ENCODE measurements at regions not wholly inside any gene's neighbourhood (a gene's known extent, or its start where the extent isn't known, plus 50 kb on each side); places are given as distances from the start of the nearest gene placed in this dataset.
A peak's percentile ranks its signal among the peaks of the same experiment; 100 is the strongest.

DNA sequence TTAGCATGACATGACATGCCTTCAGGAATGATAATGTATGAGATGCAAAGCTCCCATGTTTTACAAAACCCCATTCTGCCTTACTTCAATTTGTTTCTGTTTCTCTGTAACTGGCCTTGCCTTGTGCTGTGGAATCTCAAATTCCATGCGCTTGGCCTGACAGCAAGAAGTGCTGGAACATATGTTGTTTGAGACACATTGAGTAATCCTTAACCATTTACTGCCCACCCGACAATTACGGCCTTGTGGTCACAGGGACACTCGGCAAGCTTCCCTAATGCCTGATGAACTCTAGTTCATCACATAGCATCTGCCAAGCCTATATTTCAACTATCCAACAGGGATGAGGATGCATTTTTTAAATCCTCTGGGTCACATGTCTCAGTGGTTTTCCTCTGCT lies 226.4 kb upstream of the CASK start:
- no peak for DNase-seq

DNA sequence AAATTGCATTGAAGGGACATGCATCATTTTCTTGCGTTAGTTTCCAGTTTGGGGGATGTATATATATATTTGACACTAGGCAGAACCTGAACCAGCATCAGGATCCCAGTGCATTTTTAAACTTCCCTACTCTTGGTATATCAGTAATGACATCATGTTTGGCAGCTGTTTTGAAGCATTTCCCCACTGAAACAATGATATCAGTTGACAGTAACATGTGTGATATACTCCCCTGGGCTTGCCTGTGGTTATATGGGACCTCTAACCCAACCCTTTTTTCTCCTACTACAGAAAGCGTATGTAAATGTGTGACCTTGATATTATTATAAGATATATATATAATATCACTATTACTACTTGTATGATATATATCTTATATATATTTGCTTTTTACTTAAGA lies 225.9 kb upstream of the CASK start:
- no peak for DNase-seq

DNA sequence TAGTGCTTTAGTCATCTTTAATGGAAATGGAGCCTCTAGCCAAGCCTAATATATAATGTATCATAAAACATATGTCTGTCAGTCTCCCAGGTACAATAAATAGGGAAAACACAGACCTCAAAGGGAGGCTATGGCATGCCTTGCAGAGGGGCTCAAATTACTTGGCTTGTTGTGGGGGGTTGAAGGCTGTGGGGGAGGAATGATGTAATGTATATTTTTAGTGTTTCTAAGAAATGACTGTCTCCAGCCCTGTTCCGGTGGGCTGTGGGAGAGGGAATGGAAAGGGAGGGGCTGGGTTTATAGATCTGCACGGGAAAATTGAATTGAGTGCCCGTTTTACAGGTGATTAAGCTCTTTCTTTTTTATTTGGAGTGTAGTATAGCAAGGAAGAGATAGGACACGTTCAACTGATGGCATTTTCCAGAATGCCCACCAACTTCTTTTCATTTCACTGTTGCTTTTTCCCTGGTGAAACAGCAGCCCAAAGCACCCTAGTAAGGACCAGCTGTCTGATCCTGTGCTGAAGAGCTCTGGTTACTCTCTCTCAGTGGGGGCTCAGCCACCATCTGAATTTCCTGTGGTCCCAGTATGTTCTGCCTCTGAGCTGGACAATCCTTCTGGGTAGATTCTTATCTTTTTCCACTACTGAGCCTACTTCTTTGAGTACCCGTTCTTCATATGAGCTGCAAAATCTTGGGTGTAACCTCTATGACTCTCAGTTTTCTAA lies 220.7 kb upstream of the CASK start:
- DNase-seq, result no peak

DNA sequence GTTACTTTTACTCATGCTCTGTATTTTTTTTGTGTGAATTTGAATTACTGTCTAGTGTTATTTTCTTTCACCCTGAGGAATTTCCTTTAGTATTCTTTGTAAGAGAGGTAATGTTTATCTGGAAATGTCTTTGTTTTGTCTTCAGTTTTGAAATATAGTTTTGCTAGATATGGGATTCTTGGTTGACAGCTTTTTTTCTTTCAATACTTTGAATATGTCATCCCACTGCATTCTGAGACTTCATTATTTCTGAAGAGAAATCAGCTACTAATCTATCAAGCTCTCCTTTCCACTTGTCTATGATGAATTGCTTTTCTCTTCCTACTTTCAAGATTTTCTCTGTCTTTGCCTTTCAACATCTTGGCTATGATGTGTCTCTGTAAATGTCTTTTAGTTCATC lies 217.0 kb upstream of the CASK start:
- DNase-seq, result no peak

DNA sequence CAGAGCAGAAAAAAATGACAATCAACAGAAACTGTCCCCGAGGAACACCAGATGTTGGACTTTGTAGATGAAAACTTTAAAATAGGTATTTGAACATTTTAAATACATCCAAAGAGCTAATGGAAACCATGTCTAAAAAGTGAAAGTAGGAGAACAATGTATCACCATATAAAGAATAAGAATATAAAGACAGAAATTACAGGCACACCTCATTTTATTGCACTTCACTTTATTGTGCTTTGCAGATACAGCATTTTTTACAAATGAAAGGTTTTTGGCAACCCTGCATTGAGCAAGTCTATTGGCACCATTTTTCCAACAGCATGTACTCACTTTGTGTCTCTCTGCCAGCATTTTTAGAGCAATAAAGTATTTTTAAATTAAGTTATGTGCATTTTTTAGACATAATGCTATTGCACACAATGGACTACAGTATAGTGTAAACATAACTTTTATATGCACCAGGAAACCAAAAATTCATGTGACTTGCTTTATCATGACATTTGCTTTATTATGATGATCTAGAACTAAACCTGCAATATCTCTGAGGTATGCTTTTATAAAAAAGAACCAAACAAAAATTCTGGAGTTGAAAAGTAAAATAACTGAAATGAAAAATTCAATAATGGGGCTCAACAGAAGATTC lies 212.4 kb upstream of the CASK start:
- DNase-seq, result no peak

DNA sequence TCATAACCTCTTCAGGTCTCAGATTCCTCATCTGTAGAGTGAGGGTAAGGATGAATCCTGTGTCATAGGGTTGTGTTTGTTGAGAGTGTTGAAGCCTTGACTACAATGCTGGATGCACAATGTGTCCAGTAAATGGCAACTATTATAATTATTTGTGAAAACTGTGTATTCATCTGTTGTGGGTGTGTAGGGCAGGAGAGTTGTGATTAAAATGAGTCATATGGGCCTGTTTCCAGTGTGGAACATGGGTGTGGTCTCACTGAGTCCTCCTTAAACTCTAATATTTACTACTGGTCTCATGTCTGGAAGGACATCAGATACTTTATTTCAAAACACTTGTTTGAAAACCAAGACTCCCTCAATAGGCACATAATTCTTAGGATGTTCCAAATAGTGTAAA lies 208.5 kb upstream of the CASK start:
- no peak for DNase-seq

DNA sequence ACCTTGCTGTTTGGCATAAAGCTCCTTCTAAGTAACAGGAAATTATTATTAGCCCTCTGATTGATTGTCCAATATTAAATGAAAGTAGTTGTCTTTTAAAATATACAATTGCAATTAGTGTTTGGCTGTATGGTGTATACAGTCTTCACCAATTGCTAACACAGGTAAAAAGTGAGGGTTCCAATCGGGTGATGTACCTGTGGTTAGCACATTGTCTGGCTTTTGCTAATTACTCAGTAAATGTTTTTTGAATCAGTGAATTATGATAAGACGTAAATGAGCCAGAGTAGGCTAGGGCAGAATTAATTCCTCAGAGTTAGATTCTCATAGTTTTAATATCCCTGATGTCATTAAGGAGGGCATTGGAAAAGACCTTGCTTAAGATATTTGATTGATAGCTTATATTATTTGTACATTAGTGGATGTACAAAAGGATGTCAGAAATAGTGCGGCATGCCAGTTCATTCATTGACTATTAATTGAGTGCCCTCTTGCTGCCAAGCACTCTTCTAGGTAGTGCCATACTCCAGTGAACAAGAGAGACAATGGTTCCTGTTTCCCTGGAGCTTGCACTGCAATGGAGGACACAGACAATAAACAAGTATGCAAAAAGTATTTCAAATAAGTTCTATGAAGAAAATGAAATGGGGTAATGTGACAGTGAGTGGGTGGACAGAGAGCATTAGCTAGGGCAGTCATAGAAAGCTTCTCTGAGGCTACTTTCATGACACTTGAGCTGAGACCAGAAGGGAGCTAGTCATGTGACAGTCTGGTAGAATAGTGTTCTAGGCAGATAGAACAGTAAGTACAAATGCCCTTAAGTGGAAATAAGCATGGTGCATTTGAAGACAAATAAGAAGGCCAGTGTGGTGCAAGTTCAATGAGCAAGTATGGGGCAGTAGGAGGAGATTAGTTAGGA lies 205.9 kb upstream of the CASK start:
- no peak for DNase-seq

DNA sequence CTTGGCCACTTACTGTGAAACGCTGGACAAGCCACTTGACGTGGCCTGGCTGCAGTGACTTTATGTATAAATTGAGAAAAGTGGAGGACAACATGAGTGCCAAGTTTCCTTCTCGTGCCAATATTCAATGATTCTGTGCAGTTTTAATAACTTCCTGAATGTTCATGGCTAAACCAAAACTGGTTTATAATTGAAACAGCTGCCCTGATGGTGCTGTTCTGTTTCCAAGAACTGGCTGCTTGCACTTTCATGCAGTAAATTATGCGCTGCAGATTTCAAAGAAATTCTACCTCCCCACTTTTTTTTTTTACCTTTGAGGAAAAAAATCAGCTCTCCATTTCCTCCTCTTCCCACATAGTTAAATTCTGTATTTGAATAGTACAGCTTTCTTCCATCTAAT lies 205.2 kb upstream of the CASK start:
- no peak for DNase-seq

DNA sequence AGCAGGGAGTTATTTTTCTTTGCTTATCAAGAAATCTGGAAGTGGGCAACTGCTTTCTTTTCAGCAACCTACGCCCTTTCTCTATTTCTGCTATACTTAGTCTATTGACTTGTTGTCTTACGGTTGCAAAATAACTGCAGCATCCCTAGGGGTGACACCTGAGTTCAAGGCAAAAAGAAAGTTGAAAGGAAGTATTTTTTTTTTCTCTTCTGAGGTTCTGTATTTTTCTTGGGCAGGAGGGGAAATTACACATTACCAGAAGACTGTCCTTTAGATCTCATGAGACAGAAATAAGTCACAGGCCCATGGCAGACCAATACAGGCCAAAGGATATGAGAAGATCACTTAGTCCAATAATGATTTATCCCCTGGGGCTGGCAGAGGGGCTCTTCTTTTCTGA lies 204.7 kb upstream of the CASK start:
- no peak for DNase-seq

DNA sequence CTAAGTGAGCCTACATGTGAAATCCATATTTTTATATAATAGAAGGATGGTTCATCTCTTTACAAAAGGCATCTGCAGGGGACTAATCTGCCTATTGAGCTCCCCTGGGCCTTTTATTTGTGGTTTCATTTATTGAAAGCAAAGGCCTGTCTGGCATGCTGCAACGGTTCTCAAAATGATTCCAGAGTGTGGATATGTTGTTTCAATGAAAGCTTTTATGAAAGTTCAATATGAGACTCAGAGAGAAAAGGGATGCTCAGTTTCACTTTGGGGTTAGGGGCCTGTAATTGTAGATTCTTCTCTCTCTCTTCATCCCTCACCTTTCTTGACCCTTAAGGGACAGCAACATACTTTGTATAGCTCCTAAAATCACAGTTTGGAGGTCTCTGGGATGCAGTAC lies 204.2 kb upstream of the CASK start:
- no peak for DNase-seq

DNA sequence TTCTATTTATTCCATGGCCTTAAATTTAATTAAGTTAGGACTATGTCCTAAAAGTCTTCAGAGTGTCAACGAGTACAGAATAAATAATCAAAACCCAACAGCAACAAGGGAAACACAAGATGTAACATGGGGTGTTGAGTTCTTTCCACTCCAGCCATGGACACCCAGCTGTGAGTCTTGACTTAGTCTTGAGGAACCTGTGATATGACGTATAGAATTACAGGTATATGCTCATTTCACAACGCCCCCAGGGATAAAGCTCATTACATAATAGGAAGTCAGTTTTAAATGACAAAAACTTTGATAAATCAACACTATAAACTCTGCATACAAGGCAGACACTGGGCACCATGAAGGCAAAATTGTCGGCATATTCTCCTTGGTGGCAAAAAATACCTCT lies 200.0 kb upstream of the CASK start:
- no peak for DNase-seq

DNA sequence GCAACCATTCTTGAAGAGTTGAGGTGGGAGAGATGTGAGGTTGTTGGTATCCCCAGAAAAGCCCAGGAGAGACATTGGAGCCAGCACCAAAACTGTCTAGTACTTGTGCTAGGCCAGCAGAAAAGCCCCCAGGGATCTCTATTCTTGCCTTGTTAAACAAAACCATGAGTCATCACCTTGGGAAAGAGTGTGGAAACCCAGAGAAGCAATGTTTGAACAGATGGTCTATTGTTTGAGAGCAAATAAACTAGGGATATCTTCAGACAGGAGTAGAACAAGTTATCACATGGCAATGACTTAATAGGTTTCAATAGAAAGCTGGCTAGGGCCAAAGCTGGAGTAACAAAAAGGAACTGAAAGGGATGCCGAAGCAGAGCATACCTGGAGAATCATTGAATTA lies 195.7 kb upstream of the CASK start:
- peak; percentile 18 to 50 for DNase-seq

DNA sequence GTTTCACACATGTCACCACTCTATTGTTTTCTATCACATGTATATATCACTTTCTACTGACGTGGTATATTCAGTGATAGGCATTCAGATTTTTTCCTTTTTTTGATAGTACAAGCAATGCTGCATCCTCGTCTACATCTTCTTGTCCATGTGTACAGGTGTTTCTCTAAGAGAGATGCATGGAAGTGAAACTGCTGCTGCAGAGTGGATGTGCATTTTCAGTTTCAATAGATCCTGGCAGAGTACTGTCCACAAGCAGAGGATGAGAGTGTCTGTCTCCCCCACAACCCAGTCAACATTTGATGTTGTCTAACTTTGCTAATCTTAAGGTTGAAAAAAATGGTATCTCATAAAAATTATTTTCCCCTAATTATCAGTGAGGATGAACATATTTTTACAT lies 194.0 kb upstream of the CASK start:
- no peak for DNase-seq

DNA sequence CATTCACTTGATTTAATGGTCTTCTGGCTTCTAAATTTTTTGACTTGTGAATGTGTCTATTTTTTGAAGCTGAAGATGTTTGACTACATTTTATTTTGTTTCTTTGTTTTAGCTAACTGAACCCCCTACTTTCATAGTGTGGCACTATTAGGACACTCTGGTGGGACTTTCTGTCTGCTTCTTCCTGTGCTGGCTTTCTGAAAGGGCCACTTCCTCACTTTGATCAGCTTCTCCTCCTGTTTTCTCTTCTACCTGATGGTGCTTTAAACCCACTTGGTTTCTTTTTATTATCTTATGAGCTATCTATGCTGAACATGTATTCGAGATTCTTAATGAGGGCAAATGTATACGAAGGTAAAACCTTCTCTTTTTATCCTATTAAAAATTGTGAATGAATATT lies 186.1 kb upstream of the CASK start:
- DNase-seq, result no peak

DNA sequence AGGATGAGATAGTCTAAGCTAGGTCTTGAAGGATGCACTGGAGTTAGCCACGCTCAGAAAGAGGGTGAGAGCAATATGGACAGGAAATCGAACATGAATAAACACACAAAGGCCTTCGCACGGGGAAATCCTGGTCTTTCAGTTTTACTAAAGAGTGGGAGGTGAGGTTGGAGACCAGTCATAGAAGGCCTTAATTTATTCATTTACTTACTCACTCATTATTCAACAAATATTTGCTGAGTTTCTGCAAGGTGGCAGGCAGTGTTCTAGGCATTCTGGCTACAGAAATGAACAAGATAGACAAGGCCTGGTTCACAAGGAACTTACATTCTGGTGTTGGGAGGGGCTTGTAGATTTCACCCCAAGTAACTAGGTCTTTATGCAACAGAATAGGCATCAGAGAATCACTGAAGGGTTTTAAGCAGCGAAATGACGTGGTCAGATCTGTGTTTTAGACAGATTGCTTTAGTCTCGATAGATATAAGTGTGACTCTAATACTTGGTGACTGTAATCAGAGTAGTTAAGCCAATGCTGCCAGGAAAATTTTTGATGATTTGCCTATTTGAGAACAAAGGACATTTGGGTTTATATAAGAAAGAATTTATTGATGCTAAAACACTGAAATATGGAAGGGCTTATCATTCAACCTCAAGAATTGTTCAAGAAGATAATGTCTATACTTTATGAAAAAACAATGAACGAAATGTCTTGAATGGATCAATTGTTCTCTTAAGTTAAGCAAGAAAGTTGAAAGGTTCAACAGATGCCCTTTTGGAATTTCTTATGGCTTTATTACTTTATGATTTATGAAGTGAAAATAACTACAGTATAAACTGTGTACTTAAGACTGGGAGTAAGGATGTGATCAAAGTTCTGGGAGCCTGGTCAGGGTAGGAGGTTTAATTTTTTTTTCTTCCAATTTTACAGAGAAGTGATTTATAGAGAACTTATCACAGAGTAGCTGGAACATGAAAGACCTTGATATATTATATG lies 184.4 kb upstream of the CASK start:
- DNase-seq, result no peak

DNA sequence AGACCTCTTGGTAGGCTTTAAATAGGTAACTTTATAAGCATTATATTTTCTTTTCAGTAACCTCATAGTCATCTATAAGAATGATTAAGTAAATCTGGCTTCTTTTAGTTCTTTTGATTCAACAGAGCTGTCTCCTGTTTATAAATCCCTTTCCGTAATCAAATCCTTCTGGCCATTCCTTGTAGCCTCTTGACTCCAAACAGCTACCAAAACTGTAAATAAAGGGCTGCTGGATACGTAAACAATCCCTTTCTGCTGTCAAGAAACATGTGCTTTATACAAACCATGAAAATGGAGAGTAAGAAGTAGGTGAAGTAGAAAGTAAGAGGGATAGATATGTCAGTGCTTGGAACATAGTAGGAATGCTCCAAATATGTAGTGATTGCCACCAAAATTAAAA lies 183.2 kb upstream of the CASK start:
- DNase-seq, result no peak

DNA sequence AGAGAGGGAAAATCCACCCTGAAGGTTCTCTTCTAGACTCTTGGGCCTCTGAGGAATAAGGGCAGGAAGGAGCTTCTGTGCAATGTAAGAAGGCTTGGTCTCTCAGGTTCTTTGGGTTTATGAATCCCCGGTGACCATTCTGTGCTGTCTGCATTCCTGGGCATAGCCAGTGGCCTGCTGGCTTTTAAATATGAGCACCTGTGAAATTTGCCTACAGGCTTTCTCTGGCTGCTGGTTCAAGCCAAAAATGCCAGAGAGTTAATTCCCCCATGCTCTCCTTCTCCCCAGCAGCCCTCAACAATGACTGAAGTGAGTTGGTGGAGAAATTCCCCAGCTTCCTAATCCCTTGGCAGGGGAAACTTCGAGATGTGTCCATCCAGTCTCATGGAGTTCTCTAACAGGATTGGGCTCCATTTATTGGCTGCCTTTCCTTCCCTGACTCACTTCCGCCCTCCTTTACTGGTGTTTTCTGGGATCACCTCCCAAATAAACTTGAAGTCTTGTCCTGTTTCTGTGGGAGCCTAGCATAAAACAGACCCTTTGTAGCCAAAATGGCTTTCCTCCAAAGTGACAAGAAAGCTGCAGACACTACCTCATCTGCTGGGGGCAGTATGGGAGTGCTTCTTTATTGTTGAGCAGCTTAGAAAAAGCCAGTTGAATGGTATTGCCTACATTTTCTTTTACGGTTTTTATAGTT lies 179.4 kb upstream of the CASK start:
- no peak for DNase-seq

DNA sequence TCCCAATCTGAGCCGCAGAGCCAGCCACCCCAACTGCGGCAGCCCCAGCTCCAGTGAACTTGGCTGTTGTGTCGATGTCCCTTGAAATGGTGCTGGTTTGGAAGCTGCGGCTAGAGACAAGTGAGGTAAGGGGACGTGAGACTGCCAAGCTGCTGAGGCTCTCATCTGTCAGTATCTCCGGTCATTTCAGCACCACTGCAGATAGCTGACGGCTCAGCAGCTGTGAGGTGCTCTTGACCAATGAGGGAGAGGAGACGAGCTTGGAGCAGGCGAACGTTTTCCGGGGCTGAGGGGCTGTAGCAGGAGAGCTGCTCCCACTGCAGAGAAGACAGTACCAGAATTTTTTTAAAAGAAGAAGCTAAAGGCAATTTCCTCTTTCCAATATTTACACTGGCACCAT lies 175.5 kb upstream of the CASK start:
- no peak for DNase-seq

DNA sequence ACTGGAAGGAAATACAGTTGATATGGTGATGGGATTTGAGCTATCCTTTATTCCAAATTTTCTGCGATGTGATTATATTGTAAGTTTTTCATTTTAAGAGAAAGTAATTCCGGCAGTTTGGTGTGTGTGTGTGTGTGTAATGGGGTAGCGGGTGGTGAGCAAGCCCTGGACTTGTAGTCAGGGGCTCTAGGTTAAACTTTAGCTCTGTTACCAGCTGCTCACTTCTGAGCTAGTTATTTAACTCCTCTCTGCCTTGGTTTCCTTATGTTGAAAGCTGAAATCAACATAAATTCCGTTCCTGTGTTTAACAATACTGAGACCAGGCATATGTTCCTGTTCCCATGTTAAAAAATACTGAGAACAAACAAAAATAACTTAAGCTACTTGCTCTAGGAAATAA lies 174.1 kb upstream of the CASK start:
- DNase-seq, result no peak

DNA sequence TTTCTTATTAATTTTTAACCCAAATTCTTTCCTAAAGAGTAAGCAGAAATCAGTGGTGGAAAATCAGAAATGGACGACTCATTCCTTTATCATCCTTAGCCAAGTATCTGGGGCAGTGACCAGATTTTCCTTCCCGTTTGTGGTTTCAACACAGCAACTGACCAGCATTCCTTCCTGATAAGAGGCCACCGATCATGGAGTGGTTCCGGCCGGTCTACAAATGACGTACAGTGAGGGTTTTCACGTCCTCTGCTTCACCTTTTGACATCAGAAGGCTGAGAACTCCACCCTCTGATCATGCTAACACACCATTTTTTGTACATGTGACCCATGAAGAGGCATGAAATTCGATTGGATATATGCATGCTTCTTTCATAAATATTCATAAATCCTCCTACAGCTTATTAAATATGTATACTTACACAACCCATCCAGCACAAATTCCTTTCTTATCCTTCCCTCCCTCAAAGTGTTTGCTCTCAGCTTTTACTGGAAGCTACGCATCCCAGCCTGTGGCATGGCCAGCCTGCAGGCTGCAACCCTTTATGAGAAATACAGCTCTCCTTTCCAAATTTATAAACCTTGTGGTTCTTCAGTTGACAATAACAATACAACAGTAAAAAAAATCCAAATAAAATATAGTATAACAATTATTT lies 173.0 kb upstream of the CASK start:
- no peak for DNase-seq

DNA sequence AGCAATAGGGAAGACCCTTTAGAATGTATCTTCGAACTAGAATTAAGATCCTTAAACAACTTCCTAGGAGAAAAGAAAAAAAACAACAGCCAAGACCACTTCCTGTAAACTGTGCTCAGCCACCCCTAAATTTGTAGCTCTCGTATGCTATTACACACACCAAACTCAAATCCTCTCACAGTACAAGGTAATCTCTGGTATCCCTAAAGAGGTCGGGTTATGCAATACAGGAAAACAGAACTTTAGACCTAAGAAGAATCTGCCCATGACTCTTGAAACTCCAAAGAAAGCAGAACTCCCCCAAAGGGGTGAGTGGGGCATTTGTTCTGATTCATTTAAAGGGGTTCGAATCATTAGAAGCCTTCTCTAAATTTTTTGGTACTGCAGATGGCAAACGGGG lies 170.9 kb upstream of the CASK start:
- no peak for DNase-seq

DNA sequence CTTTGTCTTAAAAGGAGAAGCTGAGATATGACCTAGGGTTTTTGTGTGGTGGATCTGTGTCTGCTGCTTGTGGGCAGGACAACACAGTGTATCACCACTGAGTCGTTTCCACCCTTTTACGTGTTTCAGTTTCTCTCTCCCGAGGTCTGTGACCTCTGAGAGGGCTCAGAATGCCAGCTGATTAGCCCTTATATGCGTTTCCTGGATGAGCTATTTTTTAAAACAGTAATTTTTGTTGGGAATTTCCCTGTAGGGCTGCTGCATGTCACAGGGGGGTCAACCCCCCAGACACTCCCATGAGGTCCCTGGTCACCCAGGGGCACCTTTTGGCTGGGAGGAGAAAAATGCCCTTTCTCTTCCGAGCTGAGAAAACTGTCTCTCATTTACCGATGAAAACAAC lies 170.4 kb upstream of the CASK start:
- no peak for DNase-seq
